Aorta (tissue), 5 donors: ENCODE measurements at regions not wholly inside any gene's neighbourhood (a gene's known extent, or its start where the extent isn't known, plus 50 kb on each side); places are given as distances from the start of the nearest gene placed in this dataset.

Experiments used
- ATAC-seq: fragments of 200-7000 bp; cut with Tn5 transposase; one replicate; pipeline ENCODE4 v1.9.1; 2022; ENCODE audit warnings: moderate library complexity; ENCODE audit not compliant: low FRiP score
- DNase-seq, 2 donors: peaks; one replicate each; pipeline ENCODE4 v3.0.0-alpha.2; 2020
- H3K27ac ChIP-seq, 2 donors: one replicate each; pipeline ENCODE4 v1.5.1; 2013; ENCODE audit warnings: low read length in 2 of 2, mild to moderate bottlenecking in 2 of 2, moderate library complexity in 2 of 2, control low read depth in 1 of 2, inconsistent platforms in 1 of 2, low read depth in 1 of 2
- H3K27me3 ChIP-seq, 2 donors: one replicate each; pipeline ENCODE4 v1.6.1; 2013; ENCODE audit warnings: control low read depth in 1 of 2, low read length in 1 of 2, mild to moderate bottlenecking in 1 of 2, moderate library complexity in 1 of 2; ENCODE audit not compliant: insufficient read depth in 2 of 2, control insufficient read depth in 1 of 2
- H3K36me3 ChIP-seq, 2 donors: one replicate each; pipeline ENCODE4 v1.6.1; 2013; ENCODE audit warnings: control low read depth in 1 of 2, low read length in 1 of 2, mild to moderate bottlenecking in 1 of 2; ENCODE audit not compliant: insufficient read depth in 2 of 2, control insufficient read depth in 1 of 2
- H3K4me1 ChIP-seq, 2 donors: one replicate each; pipeline ENCODE4 v1.6.1; 2013; ENCODE audit warnings: low read length in 2 of 2, control low read depth in 1 of 2, mild to moderate bottlenecking in 1 of 2, moderate library complexity in 1 of 2; ENCODE audit not compliant: insufficient read depth in 2 of 2, control insufficient read depth in 1 of 2
- H3K4me3 ChIP-seq, 2 donors: one replicate each; pipeline ENCODE4 v1.5.1; 2013; ENCODE audit warnings: low read length in 2 of 2, control low read depth in 1 of 2, mild to moderate bottlenecking in 1 of 2
- H3K9me3 ChIP-seq: one replicate; pipeline ENCODE4 v1.6.1; 2013; ENCODE audit warnings: mild to moderate bottlenecking, low read length; ENCODE audit not compliant: control insufficient read depth
- WGBS, 2 donors: extraction: QIAGEN DNeasy Blood & Tissue Kit; methylation state at CpG; one replicate each; pipeline ENCODE4 v1.1.7; 2013; 5-methylcytosine and 5-hydroxymethylcytosine counted together
- intact Hi-C, 2 donors: fragments of 100-400 bp; cut with DNase I; formaldehyde crosslinking; loops; one replicate each; pipeline versions ENCODE4 v1.14.2 to v1.15.0; 2022
- donor health status: healthy with polysubstance abuse.
- donor health status: Bipolar disorder and iron deficiency.
- donor health status: DM: no; HTN: no; CAD: no.
- donor health status: DM: no; HTN: no; CAD: no.
- donor health status: DM: yes; HTN: yes; CAD: no.

DNA sequence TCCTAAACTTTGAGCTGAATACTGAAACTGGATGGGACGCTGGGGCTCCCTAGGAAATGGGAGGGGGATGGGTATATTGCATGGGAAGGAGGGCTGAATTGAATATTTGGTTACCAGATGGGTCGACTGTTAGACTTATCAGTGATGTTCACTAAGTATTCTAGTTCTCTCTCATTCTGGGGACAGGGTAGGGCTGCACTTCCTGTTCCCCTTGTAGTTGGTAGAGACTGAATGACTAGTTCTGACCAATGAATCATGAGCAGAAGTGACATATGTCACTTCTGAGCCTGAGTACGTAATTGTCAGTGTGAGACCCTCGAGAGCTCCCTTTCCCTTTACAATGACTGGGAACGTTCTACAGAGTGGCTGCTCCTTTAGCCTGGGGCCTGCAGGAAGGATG is 55.5 kb upstream of the DMRT1 start:
- intact Hi-C loops = no loop called here

DNA sequence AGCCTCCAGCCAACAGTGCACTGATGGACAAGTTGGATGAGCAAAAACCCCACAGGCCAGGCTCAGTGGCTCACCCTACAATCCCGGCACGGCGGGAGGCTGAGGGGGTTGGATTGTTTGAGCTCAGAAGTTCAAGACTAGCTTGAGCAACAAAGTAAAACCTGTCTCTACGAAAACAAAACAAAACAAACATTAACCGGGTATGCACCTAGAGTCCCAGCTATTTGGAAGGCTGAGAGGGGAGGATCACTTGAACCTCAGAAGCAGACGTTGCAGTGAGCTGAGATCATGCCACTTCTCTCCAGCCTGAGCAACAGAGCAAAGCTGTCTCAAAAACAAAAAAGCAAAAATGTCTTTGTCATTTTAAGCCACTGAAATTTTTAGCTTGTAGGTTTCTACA is 55.1 kb upstream of the DMRT1 start:
- DNase-seq = no peak
- H3K4me3 ChIP-seq = no peak overlapping the region
- no peaks in the 10 kb centered on the region for H3K9me3 ChIP-seq
- no peak for ATAC-seq
- 76 to 84% methylated on average over 6 of the region's 6 CpGs for WGBS, 2 donors
- H3K27ac ChIP-seq = no peak overlapping the region
- intact Hi-C loops = no loop called here
- no peaks in the 10 kb centered on the region for H3K36me3 ChIP-seq
- no peaks in the 10 kb centered on the region for H3K4me1 ChIP-seq
- H3K27me3 ChIP-seq = no peaks in the 10 kb centered on the region

More for the DNA sequence above, 55.5 kb upstream of the DMRT1 start:
- H3K9me3 ChIP-seq = no peaks in the 10 kb centered on the region
- no peak overlapping the region for H3K27ac ChIP-seq
- H3K4me1 ChIP-seq = no peaks in the 10 kb centered on the region
- 75 to 82% methylated on average over 5 of the region's 5 CpGs for WGBS, 2 donors
- DNase-seq = no peak
- no peak overlapping the region for H3K4me3 ChIP-seq
- no peaks in the 10 kb centered on the region for H3K36me3 ChIP-seq
- no peaks in the 10 kb centered on the region for H3K27me3 ChIP-seq
- ATAC-seq = no peak

- intact Hi-C loops = no loop called here
- no peak overlapping the region for H3K4me3 ChIP-seq
- H3K9me3 ChIP-seq = no peaks in the 10 kb centered on the region
- H3K4me1 ChIP-seq = no peaks in the 10 kb centered on the region
- WGBS, 2 donors = 97 to 98% methylated on average over 6 of the region's 6 CpGs
- no peak for DNase-seq
- no peak for ATAC-seq
- H3K27ac ChIP-seq = no peak overlapping the region
- no peaks in the 10 kb centered on the region for H3K36me3 ChIP-seq
- H3K27me3 ChIP-seq = no peaks in the 10 kb centered on the region
Observed at GRCh38 chr9:788777-789176, 52.7 kb upstream of the DMRT1 start.
